ENCODE measurements at regions not wholly inside any gene's neighbourhood (a gene's known extent, or its start where the extent isn't known, plus 50 kb on each side); places are given as distances from the start of the nearest gene placed in this dataset.

- H3K27ac ChIP-seq = no peak overlapping the region
- TF ChIP-seq, protein P1, sequence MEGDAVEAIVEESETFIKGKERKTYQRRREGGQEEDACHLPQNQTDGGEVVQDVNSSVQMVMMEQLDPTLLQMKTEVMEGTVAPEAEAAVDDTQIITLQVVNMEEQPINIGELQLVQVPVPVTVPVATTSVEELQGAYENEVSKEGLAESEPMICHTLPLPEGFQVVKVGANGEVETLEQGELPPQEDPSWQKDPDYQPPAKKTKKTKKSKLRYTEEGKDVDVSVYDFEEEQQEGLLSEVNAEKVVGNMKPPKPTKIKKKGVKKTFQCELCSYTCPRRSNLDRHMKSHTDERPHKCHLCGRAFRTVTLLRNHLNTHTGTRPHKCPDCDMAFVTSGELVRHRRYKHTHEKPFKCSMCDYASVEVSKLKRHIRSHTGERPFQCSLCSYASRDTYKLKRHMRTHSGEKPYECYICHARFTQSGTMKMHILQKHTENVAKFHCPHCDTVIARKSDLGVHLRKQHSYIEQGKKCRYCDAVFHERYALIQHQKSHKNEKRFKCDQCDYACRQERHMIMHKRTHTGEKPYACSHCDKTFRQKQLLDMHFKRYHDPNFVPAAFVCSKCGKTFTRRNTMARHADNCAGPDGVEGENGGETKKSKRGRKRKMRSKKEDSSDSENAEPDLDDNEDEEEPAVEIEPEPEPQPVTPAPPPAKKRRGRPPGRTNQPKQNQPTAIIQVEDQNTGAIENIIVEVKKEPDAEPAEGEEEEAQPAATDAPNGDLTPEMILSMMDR (conservative IDR thresholded peaks at IDR 0.05) = no peak
Observed at GRCh38 chr12:125418902-125419564, 353.8 kb downstream of the AACS start.

DNA sequence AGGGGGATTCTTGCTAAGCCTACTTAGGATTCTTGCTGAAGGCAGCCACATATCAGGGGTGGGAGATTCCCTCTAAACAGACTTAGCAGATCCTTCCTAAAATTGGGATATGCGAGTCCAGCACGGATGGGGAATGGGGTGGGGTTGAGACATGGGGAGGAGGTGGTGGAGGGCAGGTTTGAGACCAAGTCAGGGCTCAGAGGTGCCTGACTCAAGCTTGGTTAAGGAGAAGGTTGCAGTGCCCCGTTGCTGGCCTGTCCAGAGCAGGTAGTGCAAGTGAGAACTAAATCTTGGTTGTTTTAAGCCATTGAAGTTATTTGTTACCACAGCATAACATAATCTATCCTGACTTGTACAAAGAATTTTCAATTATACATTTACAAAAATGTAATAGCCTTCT lies 359.7 kb downstream of the AACS start:
- no peak overlapping the region for H3K27ac ChIP-seq
- TF ChIP-seq, protein P1 (conservative IDR thresholded peaks at IDR 0.05) = no peak

DNA sequence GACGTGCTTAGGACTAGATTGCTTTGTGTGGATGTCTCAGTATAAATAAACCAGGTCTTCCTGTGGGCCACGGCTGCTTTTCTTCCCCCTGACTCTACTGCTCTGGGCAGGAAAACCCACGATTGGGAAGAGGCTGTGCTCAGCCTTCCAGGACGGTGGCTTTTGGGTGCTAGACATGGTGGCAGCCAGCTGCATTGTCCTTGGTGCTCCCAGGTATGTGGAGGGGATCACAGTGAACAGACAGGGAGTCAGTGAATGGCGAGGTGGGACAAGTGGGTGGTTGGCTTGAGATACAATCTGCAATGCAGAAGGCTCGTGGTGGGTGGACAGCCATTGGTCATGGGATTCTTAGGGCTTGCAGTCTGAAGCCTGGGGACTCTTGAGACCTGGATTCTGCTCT lies 366.3 kb downstream of the AACS start:
- TF ChIP-seq, protein P1 (conservative IDR thresholded peaks at IDR 0.05) = no peak

GRCh38 chr12:125434131-125434530 lies 368.9 kb downstream of the AACS start:
- no peak overlapping the region for H3K27ac ChIP-seq
- TF ChIP-seq, protein P1 (conservative IDR thresholded peaks at IDR 0.05) = no peak

More for the DNA sequence above, 366.3 kb downstream of the AACS start:
- no peak overlapping the region for H3K27ac ChIP-seq

- TF ChIP-seq, protein P1 (conservative IDR thresholded peaks at IDR 0.05) = no peak
- no peak overlapping the region for H3K27ac ChIP-seq
Observed at GRCh38 chr12:125434936-125435443, 369.8 kb downstream of the AACS start.

DNA sequence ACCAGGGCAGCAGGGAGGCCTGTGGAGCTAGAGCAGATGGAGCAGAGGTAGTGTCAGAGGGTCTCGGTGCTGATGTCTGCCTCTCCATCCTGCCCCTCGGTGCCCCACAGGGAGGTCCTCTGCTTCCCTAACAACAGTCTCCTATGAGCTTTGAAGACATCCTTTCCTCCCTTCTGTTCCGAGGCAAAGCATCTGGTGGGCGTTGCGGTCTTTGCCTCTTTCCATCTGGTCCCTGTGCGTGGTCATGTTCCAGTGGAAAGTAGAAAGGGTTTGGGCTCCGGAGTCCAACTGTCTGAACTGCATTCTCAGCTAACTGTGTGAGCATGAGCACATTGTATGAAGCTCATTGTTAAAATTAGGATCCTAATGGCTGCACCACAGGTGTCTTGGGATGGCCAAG lies 370.6 kb downstream of the AACS start:
- H3K27ac ChIP-seq = no peak overlapping the region
- TF ChIP-seq, protein P1 (conservative IDR thresholded peaks at IDR 0.05) = no peak

- TF ChIP-seq, protein P1 (conservative IDR thresholded peaks at IDR 0.05) = no peak
- no peak overlapping the region for H3K27ac ChIP-seq
Observed at GRCh38 chr12:125436686-125437085, 371.5 kb downstream of the AACS start.

Data from VCaP (cell line).